GM12878 (cell line): ENCODE measurements at regions not wholly inside any gene's neighbourhood (a gene's known extent, or its start where the extent isn't known, plus 50 kb on each side); places are given as distances from the start of the nearest gene placed in this dataset.
"Not testable (repeated sequence)": the region's sequence is repeated elsewhere in the genome, so short reads cannot be mapped to it uniquely, and the experiment has no call there.

ENCODE experiments used
- ATAC-seq: fragments of 200-7000 bp; cut with Tn5 transposase; 3 replicates; pipeline ENCODE4 v1.9.1; 2020; ENCODE audit warnings: mild to moderate bottlenecking, moderate library complexity
- BruUV-seq: library from RNA; stranded (reverse); fragments of 400-500 nt; replicated peaks from 2 replicates; lab custom pipeline; 2021; lab: Mats Ljungman, UMichigan
- CTCF ChIA-PET: fragments of 300-600 bp; sonication (Branson Sonifier 250); formaldehyde crosslinking; extraction: SDS; loops from one replicate; lab custom pipeline; 2021; ENCODE audit warnings: inconsistent platforms; lab: Yijun Ruan, JAX
- POLR2A ChIA-PET: fragments of 350-600 bp; formaldehyde crosslinking; extraction: SDS; loops from one replicate; lab custom pipeline; 2021; ENCODE audit warnings: inconsistent platforms; lab: Charles Lee
- RAD21 ChIA-PET: fragments of 300-600 bp; sonication (Branson Sonifier 250); formaldehyde crosslinking; loops from one replicate; lab custom pipeline; 2023; ENCODE audit warnings: antibody characterized with exemption; ENCODE audit not compliant: unreplicated experiment; lab: Charles Lee
- SMC1A ChIA-PET: fragments of 300-600 bp; sonication (Branson Sonifier 250); formaldehyde crosslinking; loops from one replicate; lab custom pipeline; 2023; ENCODE audit not compliant: unreplicated experiment, uncharacterized antibody; lab: Charles Lee
- DNase-seq: peaks from one replicate; pipeline ENCODE4 v3.0.0-alpha.2; 2011; ENCODE audit warnings: low read depth, low spot score
- FAIRE-seq: peaks from 3 replicates; lab custom pipeline; 2011; peaks lifted over from hg19 to GRCh38; lab: Jason Lieb, UNC
- H2AFZ ChIP-seq: 2 replicates; pipeline ENCODE4 v1.6.0; 2011; ENCODE audit warnings: low read depth, low read length, control low read depth; ENCODE audit not compliant: control insufficient read depth
- H3K27ac ChIP-seq: 2 replicates; pipeline ENCODE4 v1.5.1; 2011; ENCODE audit warnings: control low read depth; ENCODE audit not compliant: control insufficient read depth, insufficient read depth
- H3K27me3 ChIP-seq, 2 experiments: replicated peaks in 1 of 2; 2 replicates each; pipeline versions ENCODE4 v1.6.0 to v1.6.1; 2011; ENCODE audit warnings: low read length in 1 of 2; ENCODE audit not compliant: control insufficient read depth in 2 of 2, insufficient read depth in 2 of 2
- H3K36me3 ChIP-seq, 2 experiments: 2 replicates each; pipeline ENCODE4 v1.5.1; 2011; ENCODE audit warnings: low read length in 1 of 2; ENCODE audit not compliant: control insufficient read depth in 2 of 2, insufficient read depth in 2 of 2
- H3K4me1 ChIP-seq: 2 replicates; pipeline ENCODE4 v1.6.1; 2011; ENCODE audit warnings: mild to moderate bottlenecking, low read length, moderate library complexity, mixed read lengths; ENCODE audit not compliant: control insufficient read depth, insufficient read depth
- H3K4me2 ChIP-seq: 2 replicates; pipeline ENCODE4 v1.6.0; 2011; ENCODE audit warnings: control low read depth; ENCODE audit not compliant: control insufficient read depth, insufficient read depth
- H3K4me3 ChIP-seq: fragments of 200-600 bp; sonication (generic); 2 replicates; pipeline ENCODE4 v1.5.1; 2016
- H3K79me2 ChIP-seq: 2 replicates; pipeline ENCODE4 v1.6.0; 2011; ENCODE audit warnings: low read length; ENCODE audit not compliant: control insufficient read depth, insufficient read depth
- H3K9ac ChIP-seq: 2 replicates; pipeline ENCODE4 v1.8.0; 2011; ENCODE audit warnings: low read length, control low read depth, mixed read lengths; ENCODE audit not compliant: control insufficient read depth, insufficient read depth
- H3K9me3 ChIP-seq: replicated peaks from 3 replicates; pipeline ENCODE4 v1.5.1; 2011; ENCODE audit warnings: mild to moderate bottlenecking, low read length; ENCODE audit not compliant: control insufficient read depth, insufficient read depth
- H4K20me1 ChIP-seq: 2 replicates; pipeline ENCODE4 v1.6.0; 2011; ENCODE audit not compliant: control insufficient read depth, insufficient read depth
- CBX3 ChIP-seq: fragments of 200-600 bp; sonication (generic); IDR thresholded peaks from 2 replicates; pipeline ENCODE4 v1.6.1; 2016; ENCODE audit warnings: low read depth, borderline replicate concordance
- CHD1 ChIP-seq: IDR thresholded peaks from 2 replicates; pipeline ENCODE4 v1.6.1; 2012; ENCODE audit warnings: low read depth, low read length, improper control_type of control experiment
- CHD2 ChIP-seq: IDR thresholded peaks from 2 replicates; pipeline ENCODE4 v1.6.1; 2011; ENCODE audit warnings: low read depth, low read length, improper control_type of control experiment, borderline replicate concordance
- CREB1 ChIP-seq: IDR thresholded peaks from 2 replicates; pipeline ENCODE4 v1.6.1; 2012; ENCODE audit warnings: low read depth, mild to moderate bottlenecking, inconsistent platforms
- ETV6 ChIP-seq, 2 experiments: fragments of 450-650 bp in 1 of 2; IDR thresholded peaks in 1 of 2; conservative IDR thresholded peaks in 1 of 2; 2 replicates each; pipeline ENCODE4 v1.6.1; 2014; ENCODE audit warnings: antibody characterized with exemption in 1 of 2, borderline replicate concordance in 1 of 2, low read depth in 1 of 2, mild to moderate bottlenecking in 1 of 2, moderate library complexity in 1 of 2
- GATAD2B ChIP-seq: fragments of 450-650 bp; conservative IDR thresholded peaks from 2 replicates; pipeline ENCODE4 v1.6.1; 2017; ENCODE audit warnings: low read depth, mild to moderate bottlenecking, moderate library complexity
- HDAC6 ChIP-seq: fragments of 200-600 bp; sonication (generic); IDR thresholded peaks from one replicate; pipeline ENCODE4 v1.8.0; 2017; ENCODE audit warnings: antibody characterized with exemption; ENCODE audit not compliant: unreplicated experiment
- KLF5 ChIP-seq: fragments of 450-650 bp; IDR thresholded peaks from 2 replicates; pipeline ENCODE4 v1.6.1; 2014; ENCODE audit warnings: mild to moderate bottlenecking; ENCODE audit not compliant: partially characterized antibody
- MTA2 ChIP-seq: fragments of 450-650 bp; IDR thresholded peaks from 2 replicates; pipeline ENCODE4 v1.6.1; 2016; ENCODE audit warnings: low read depth, mild to moderate bottlenecking, moderate library complexity
- MTA3 ChIP-seq: IDR thresholded peaks from 2 replicates; pipeline ENCODE4 v1.6.1; 2012; ENCODE audit warnings: low read length, inconsistent platforms, borderline replicate concordance
- SMAD5 ChIP-seq: IDR thresholded peaks from 2 replicates; pipeline ENCODE4 v1.6.1; 2016; ENCODE audit warnings: antibody characterized with exemption, low read depth
- SPI1 ChIP-seq: IDR thresholded peaks from 2 replicates; pipeline ENCODE4 v1.6.1; 2011; ENCODE audit warnings: low read depth, mild to moderate bottlenecking, low read length, moderate library complexity, borderline replicate concordance; ENCODE audit not compliant: insufficient read depth
- YY1 ChIP-seq: IDR thresholded peaks from 2 replicates; pipeline ENCODE4 v1.6.1; 2011; ENCODE audit warnings: low read depth, mild to moderate bottlenecking, low read length
- ZZZ3 ChIP-seq: IDR thresholded peaks from 2 replicates; pipeline ENCODE4 v1.6.1; 2011; ENCODE audit warnings: low read depth; ENCODE audit not compliant: control insufficient read depth, insufficient read length
- WGBS: methylation state at CpG from one replicate; pipeline ENCODE4 v1.1.6; 2016; ENCODE audit warnings: low lambda C conversion rate; ENCODE audit not compliant: insufficient replicate concordance, insufficient coverage; ENCODE audit errors: missing lambda C conversion rate; 5-methylcytosine and 5-hydroxymethylcytosine counted together
- in situ Hi-C: fragments of 300-500 bp; cut with MboI; formaldehyde crosslinking; loops from 9 replicates; pipeline ENCODE4 v1.14.3; 2018; ENCODE audit warnings: mixed read lengths
- intact Hi-C: fragments of 100-400 bp; cut with micrococcal nuclease; formaldehyde crosslinking; loops from one replicate; pipeline ENCODE4 v1.14.2; 2022; ENCODE audit not compliant: unreplicated experiment
- TF ChIP-seq, protein P1 (sequence below): fragments of 450-650 bp; IDR thresholded peaks from 2 replicates; pipeline ENCODE4 v1.6.1; 2017; ENCODE audit warnings: low read depth, mild to moderate bottlenecking, moderate library complexity

GRCh38 chr2:57049273-57049672, 865.5 kb downstream of the CCDC85A start (continued):
- TF ChIP-seq CHD2 (no peak), MTA2 (no peak), ETV6 (conservative IDR thresholded peaks at IDR 0.05 in 1 of 2, IDR thresholded peaks at IDR 0.05 in 1 of 2; ENCODE audit: borderline replicate concordance in 1 of 2, low read depth in 1 of 2) (no peak), SPI1 (no peak), CHD1 (no peak), GATAD2B (no peak), HDAC6 (no peak)
- TF ChIP-seq, protein P1, sequence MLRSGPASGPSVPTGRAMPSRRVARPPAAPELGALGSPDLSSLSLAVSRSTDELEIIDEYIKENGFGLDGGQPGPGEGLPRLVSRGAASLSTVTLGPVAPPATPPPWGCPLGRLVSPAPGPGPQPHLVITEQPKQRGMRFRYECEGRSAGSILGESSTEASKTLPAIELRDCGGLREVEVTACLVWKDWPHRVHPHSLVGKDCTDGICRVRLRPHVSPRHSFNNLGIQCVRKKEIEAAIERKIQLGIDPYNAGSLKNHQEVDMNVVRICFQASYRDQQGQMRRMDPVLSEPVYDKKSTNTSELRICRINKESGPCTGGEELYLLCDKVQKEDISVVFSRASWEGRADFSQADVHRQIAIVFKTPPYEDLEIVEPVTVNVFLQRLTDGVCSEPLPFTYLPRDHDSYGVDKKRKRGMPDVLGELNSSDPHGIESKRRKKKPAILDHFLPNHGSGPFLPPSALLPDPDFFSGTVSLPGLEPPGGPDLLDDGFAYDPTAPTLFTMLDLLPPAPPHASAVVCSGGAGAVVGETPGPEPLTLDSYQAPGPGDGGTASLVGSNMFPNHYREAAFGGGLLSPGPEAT, result no peak

DNA sequence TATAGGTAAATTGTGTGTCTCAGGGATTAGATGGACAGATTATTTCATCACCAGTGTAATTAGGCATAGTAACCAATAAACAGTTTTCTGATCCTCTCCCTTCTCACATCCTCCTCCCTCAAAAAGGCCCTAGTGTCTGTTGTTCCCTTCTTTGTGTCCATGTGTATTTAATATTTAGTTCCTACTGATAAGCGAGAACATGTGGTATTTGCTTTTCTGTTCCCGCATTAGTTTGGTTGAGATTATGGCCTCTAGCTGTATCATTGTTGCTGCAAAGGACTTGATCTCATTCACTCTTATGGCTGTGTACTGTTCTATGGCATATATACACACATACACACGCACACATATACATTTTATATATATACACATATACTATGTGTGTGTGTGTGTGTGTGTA, 866.2 kb downstream of the CCDC85A start:
- intact Hi-C loops, result no loop called here
- no peak for FAIRE-seq
- Histone ChIP-seq H3K9ac (no peak overlapping the region), H3K4me1 (no peaks in the 10 kb centered on the region), H3K9me3 (no peaks in the 10 kb centered on the region), H3K79me2 (no peaks in the 10 kb centered on the region), H3K36me3 (no peaks in the 10 kb centered on the region), H4K20me1 (no peaks in the 10 kb centered on the region), H3K4me2 (no peak overlapping the region), H2AFZ (no peak overlapping the region), H3K27ac (no peak overlapping the region), H3K27me3 (no peaks in the 10 kb centered on the region), H3K4me3 (no peak overlapping the region)
- no TSS peak for BruUV-seq
- DNase-seq, result no peak
- POLR2A ChIA-PET, result no interaction called here
- TF ChIP-seq CBX3 (no peak), SMAD5 (no peak), KLF5 (no peak), ZZZ3 (no peak), CHD2 (no peak), CREB1 (no peak), YY1 (no peak), MTA3 (no peak)
- TF ChIP-seq, protein P1, result no peak
- in situ Hi-C loops, result no loop called here
- CTCF ChIA-PET, result no interaction called here
- SMC1A ChIA-PET, result no interaction called here
- no peak for ATAC-seq
- 63% methylated on average over 3 of the region's 3 CpGs for WGBS
- RAD21 ChIA-PET, result no interaction called here

- H3K9ac ChIP-seq, DNase-seq, H3K4me1 ChIP-seq, RAD21 ChIA-PET, H3K27me3 ChIP-seq, H3K27ac ChIP-seq, ATAC-seq, FAIRE-seq, H3K4me3 ChIP-seq, in situ Hi-C loops, H3K4me2 ChIP-seq, H2AFZ ChIP-seq, BruUV-seq, H3K79me2 ChIP-seq, SMC1A ChIA-PET, CTCF ChIA-PET, H4K20me1 ChIP-seq, POLR2A ChIA-PET, H3K9me3 ChIP-seq, H3K36me3 ChIP-seq, intact Hi-C loops: not testable (repeated sequence)
- 67% methylated on average over 1 of the region's 1 CpG for WGBS
These were observed 882.5 kb downstream of the CCDC85A start for GRCh38 chr2:57066301-57066700.
